HEK293 (cell line): ENCODE measurements at regions not wholly inside any gene's neighbourhood (a gene's known extent, or its start where the extent isn't known, plus 50 kb on each side); places are given as distances from the start of the nearest gene placed in this dataset.

Source experiments
- ZBTB7A ChIP-seq: fragments of 450-650 bp; formaldehyde crosslinking; IDR thresholded peaks from 2 replicates; pipeline ENCODE4 v1.5.1; 2016; ENCODE audit warnings: low read depth, missing biosample characterization, missing genetic modification characterization
- ZNF133 ChIP-seq: fragments of 450-650 bp; formaldehyde crosslinking; IDR thresholded peaks from 2 replicates; pipeline ENCODE4 v1.5.1; 2016; ENCODE audit warnings: missing biosample characterization, missing genetic modification characterization
- ZNF214 ChIP-seq: fragments of 450-650 bp; formaldehyde crosslinking; IDR thresholded peaks from 2 replicates; pipeline ENCODE4 v1.5.1; 2017; ENCODE audit warnings: missing biosample characterization, mild to moderate bottlenecking, missing genetic modification characterization, borderline replicate concordance
- ZNF23 ChIP-seq: fragments of 450-650 bp; formaldehyde crosslinking; IDR thresholded peaks from 2 replicates; pipeline ENCODE4 v1.5.1; 2016; ENCODE audit warnings: missing biosample characterization, missing genetic modification characterization, borderline replicate concordance
- ZNF274 ChIP-seq, 2 experiments: fragments of 200-500 bp in 1 of 2; fragments of 450-650 bp in 1 of 2; sonication (Bioruptor generic) in 1 of 2; formaldehyde crosslinking in 1 of 2; IDR thresholded peaks; 2 replicates each; pipeline versions ENCODE4 v1.5.1 to v1.6.1; 2014 to 2016; ENCODE audit warnings: borderline replicate concordance in 1 of 2, inconsistent platforms in 1 of 2, low read length in 1 of 2, missing biosample characterization in 1 of 2, missing genetic modification characterization in 1 of 2
- ZNF530 ChIP-seq: fragments of 450-650 bp; formaldehyde crosslinking; IDR thresholded peaks from 2 replicates; pipeline ENCODE4 v1.5.1; 2016; ENCODE audit warnings: low read depth, missing biosample characterization, missing genetic modification characterization
- TF ChIP-seq, protein P1 (sequence below): fragments of 450-650 bp; formaldehyde crosslinking; IDR thresholded peaks from 2 replicates; pipeline ENCODE4 v1.5.1; 2016; ENCODE audit warnings: missing biosample characterization, missing genetic modification characterization
- TF ChIP-seq, protein P2 (sequence below): fragments of 450-650 bp; formaldehyde crosslinking; IDR thresholded peaks from 2 replicates; pipeline ENCODE4 v1.5.1; 2016; ENCODE audit warnings: missing biosample characterization, missing genetic modification characterization

DNA sequence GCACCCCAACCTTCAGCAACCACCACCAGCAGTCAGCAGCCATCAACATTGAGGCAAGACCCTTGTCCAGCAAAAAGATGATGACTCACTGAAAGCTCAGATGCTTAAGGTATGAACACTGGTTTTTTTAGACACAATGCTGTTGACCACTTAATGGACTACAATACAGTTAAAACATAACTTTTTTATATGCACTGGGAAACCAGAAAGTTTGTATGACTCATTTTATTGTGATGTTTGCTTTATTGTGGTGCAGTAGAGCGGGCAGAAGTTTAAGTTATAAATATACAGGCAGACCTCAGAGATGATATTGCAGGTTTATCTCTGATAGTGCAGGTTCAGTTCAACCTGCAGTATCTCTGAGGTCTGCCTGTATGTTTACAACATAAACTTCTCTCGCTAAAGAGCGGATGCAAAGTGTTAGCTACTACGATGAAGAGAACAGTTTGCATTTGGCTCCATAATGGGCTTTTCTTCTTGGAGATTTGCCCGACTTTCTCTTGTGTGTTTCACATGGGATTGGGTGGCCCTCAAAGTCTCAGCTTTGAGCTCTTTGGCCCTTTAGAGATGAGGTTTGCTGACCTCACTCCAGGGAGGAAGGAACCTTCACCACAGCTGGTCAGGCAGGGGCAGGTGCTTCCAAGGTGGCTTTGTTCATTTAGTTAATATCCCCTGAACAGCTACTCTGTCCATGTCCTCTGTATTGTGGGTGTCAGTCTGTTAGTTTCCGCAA lies 84.4 kb upstream of the SHH start:
- TF ChIP-seq, protein P1, sequence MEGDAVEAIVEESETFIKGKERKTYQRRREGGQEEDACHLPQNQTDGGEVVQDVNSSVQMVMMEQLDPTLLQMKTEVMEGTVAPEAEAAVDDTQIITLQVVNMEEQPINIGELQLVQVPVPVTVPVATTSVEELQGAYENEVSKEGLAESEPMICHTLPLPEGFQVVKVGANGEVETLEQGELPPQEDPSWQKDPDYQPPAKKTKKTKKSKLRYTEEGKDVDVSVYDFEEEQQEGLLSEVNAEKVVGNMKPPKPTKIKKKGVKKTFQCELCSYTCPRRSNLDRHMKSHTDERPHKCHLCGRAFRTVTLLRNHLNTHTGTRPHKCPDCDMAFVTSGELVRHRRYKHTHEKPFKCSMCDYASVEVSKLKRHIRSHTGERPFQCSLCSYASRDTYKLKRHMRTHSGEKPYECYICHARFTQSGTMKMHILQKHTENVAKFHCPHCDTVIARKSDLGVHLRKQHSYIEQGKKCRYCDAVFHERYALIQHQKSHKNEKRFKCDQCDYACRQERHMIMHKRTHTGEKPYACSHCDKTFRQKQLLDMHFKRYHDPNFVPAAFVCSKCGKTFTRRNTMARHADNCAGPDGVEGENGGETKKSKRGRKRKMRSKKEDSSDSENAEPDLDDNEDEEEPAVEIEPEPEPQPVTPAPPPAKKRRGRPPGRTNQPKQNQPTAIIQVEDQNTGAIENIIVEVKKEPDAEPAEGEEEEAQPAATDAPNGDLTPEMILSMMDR (tag by site-specific recombination) = no peak
- no peak for TF ChIP-seq ZBTB7A
- no peak for TF ChIP-seq ZNF214 (tag by site-specific recombination)
- TF ChIP-seq ZNF133 (tag by site-specific recombination) = no peak
- TF ChIP-seq ZNF23 (tag by site-specific recombination) = no peak
- TF ChIP-seq, protein P2, sequence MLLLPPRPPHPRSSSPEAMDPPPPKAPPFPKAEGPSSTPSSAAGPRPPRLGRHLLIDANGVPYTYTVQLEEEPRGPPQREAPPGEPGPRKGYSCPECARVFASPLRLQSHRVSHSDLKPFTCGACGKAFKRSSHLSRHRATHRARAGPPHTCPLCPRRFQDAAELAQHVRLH (tag by site-specific recombination) = no peak
- no peak for TF ChIP-seq ZNF530 (tag by site-specific recombination)
- no peak for TF ChIP-seq ZNF274 (IDR thresholded peaks at IDR 0.05; ENCODE audit: low read length)
- TF ChIP-seq ZNF274 (tag by site-specific recombination; IDR thresholded peaks at IDR 0.05; ENCODE audit: borderline replicate concordance) = no peak
